OCI-LY1 (cell line): ENCODE measurements at regions not wholly inside any gene's neighbourhood (a gene's known extent, or its start where the extent isn't known, plus 50 kb on each side); places are given as distances from the start of the nearest gene placed in this dataset.
"Not testable (repeated sequence)": the region's sequence is repeated elsewhere in the genome, so short reads cannot be mapped to it uniquely, and the experiment has no call there.

Source experiments
- EZH2 ChIP-seq: fragments of 200-600 bp; sonication (generic), shearing (Covaris generic); IDR thresholded peaks from 2 replicates; pipeline ENCODE4 v1.8.0; 2017; ENCODE audit warnings: borderline replicate concordance, mixed run types, mild to moderate bottlenecking, antibody characterized with exemption, low read length, moderate library complexity, mixed read lengths
- TF ChIP-seq, protein P1 (sequence below): fragments of 200-600 bp; sonication (generic), shearing (Covaris generic); IDR thresholded peaks from 2 replicates; pipeline ENCODE4 v1.5.1; 2017; ENCODE audit warnings: mild to moderate bottlenecking, antibody characterized with exemption, low read length, moderate library complexity, mixed read lengths

DNA sequence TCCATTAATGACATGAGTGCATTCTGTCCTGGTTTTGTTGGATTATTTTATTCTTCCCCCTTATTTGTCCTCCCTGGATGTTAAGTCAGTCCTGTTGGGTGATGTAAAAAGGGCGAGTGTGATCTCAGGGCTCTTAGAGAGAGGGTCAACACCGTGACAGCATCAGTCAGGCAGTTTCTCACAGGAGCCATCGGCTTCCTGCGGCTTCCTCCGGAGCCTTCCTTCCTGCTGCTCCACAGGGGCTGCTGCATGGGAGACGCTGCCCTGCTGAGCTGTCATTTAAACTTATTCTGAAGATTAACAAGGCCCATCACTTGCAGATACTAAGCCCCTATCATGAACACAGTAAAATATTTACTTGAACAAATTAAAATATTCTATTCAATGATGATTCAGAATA is 211.3 kb downstream of the SPATA31A1 start:
- TF ChIP-seq, protein P1, sequence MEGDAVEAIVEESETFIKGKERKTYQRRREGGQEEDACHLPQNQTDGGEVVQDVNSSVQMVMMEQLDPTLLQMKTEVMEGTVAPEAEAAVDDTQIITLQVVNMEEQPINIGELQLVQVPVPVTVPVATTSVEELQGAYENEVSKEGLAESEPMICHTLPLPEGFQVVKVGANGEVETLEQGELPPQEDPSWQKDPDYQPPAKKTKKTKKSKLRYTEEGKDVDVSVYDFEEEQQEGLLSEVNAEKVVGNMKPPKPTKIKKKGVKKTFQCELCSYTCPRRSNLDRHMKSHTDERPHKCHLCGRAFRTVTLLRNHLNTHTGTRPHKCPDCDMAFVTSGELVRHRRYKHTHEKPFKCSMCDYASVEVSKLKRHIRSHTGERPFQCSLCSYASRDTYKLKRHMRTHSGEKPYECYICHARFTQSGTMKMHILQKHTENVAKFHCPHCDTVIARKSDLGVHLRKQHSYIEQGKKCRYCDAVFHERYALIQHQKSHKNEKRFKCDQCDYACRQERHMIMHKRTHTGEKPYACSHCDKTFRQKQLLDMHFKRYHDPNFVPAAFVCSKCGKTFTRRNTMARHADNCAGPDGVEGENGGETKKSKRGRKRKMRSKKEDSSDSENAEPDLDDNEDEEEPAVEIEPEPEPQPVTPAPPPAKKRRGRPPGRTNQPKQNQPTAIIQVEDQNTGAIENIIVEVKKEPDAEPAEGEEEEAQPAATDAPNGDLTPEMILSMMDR, result not testable (repeated sequence)
- not testable (repeated sequence) for TF ChIP-seq EZH2
